ENCODE measurements at regions not wholly inside any gene's neighbourhood (a gene's known extent, or its start where the extent isn't known, plus 50 kb on each side); places are given as distances from the start of the nearest gene placed in this dataset.

DNA sequence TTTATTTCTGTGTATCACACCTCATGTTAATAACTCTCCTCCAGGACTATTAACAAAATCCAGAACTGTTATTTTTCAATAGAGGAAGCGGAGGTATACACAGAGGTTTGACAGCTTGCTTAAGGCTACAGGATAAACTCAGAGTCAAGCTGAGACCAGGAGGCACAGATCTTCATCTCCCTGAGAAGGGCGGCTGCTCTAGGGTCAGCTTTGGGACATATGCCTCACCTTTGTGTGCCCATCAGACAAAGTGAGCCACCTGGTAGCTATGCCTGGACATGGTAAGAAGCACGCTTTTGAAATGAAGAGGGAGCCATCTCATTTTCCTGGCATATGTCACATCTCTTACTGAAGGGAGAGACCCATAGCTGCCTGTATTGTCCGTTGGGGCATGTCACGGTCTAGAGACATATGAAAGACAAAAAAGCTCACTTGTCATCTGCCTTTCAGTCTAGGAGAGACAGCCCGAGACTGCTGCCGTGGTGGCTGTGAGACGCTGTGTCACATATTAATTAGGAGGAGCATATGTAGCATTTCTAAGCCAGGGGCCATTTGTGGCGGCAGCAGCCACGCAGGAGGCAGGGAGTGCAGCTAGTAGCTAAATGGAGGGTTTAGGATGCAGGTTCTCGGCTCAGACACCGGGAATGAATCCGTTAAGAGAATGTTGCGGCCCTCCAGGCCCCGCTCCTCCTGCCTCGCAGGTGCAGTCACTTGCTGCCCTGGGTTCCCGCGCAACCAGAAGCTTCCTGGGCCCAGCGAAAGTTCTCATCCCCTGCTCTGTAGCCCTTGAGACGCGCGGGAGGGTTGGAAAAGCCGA lies 161.3 kb upstream of the C1orf21 start:
- DNase-seq (no peak), ATAC-seq (no peak)
- Histone ChIP-seq H3K9me3 (ENCODE audit: control insufficient read depth, insufficient read depth, low read length) (no peaks in the 10 kb centered on the region), H3K27me3 (ENCODE audit: control insufficient read depth, insufficient read depth, low read length) (no peaks in the 10 kb centered on the region), H3K4me1 (ENCODE audit: control insufficient read depth, insufficient read depth, low read length) (no peaks in the 10 kb centered on the region), H3K27ac (ENCODE audit: low read length) (no peak overlapping the region), H3K36me3 (ENCODE audit: control insufficient read depth, insufficient read depth, low read length) (no peaks in the 10 kb centered on the region), H3K4me3 (ENCODE audit: low read length) (no peak overlapping the region)
- TF ChIP-seq, protein P1, sequence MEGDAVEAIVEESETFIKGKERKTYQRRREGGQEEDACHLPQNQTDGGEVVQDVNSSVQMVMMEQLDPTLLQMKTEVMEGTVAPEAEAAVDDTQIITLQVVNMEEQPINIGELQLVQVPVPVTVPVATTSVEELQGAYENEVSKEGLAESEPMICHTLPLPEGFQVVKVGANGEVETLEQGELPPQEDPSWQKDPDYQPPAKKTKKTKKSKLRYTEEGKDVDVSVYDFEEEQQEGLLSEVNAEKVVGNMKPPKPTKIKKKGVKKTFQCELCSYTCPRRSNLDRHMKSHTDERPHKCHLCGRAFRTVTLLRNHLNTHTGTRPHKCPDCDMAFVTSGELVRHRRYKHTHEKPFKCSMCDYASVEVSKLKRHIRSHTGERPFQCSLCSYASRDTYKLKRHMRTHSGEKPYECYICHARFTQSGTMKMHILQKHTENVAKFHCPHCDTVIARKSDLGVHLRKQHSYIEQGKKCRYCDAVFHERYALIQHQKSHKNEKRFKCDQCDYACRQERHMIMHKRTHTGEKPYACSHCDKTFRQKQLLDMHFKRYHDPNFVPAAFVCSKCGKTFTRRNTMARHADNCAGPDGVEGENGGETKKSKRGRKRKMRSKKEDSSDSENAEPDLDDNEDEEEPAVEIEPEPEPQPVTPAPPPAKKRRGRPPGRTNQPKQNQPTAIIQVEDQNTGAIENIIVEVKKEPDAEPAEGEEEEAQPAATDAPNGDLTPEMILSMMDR (IDR thresholded peaks at IDR 0.05) = no peak
- Mint-ChIP-seq H3K4me1 (peaks cover 0 to 5% of the 10 kb centered on the region in 2 donors), H3K4me3 (no peak overlapping the region), H3K27ac (no peak overlapping the region), H3K9me3 (no peaks in the 10 kb centered on the region), H3K36me3 (no peaks in the 10 kb centered on the region), H3K27me3 (ENCODE audit: low read depth in 2 of 2) (peaks cover 0 to 3% of the 10 kb centered on the region in 2 donors)
- intact Hi-C loops (cut with micrococcal nuclease) = no loop called here
- WGBS (ENCODE audit: insufficient coverage) = 93% methylated on average over 23 of the region's 23 CpGs

DNA sequence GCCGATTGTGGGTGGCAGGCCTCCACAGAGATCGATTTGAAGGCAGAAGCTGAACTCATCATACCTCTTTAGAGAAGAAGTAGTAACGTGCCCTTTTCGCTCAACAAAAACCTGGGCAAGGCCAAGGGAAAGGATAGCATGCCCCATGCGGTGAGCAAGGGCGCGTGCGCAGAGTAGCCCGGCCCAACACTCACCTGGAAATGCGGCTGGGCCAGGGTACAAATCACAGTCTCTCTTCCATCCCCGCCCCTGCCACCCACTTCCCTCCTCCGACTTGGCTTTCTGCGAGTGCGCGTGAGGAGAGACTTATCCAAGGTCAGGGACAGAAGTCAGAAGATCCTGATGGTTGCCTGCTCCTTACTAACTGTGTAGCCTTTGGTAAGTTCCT lies 160.7 kb upstream of the C1orf21 start:
- peaks cover 0 to 5% of the 10 kb centered on the region in 2 donors for H3K4me1 Mint-ChIP-seq
- H3K4me3 Mint-ChIP-seq = no peak overlapping the region
- Histone ChIP-seq H3K27ac (ENCODE audit: low read length) (no peak overlapping the region), H3K27me3 (ENCODE audit: control insufficient read depth, insufficient read depth, low read length) (no peaks in the 10 kb centered on the region), H3K36me3 (ENCODE audit: control insufficient read depth, insufficient read depth, low read length) (no peaks in the 10 kb centered on the region), H3K4me3 (ENCODE audit: low read length) (no peak overlapping the region), H3K4me1 (ENCODE audit: control insufficient read depth, insufficient read depth, low read length) (no peaks in the 10 kb centered on the region), H3K9me3 (ENCODE audit: control insufficient read depth, insufficient read depth, low read length) (no peaks in the 10 kb centered on the region)
- peaks cover 0 to 3% of the 10 kb centered on the region in 2 donors for H3K27me3 Mint-ChIP-seq (ENCODE audit: low read depth in 2 of 2)
- no peak for DNase-seq
- ATAC-seq = no peak
- TF ChIP-seq, protein P1 (IDR thresholded peaks at IDR 0.05) = no peak
- no peaks in the 10 kb centered on the region for H3K9me3 Mint-ChIP-seq
- 95% methylated on average over 15 of the region's 15 CpGs for WGBS (ENCODE audit: insufficient coverage)
- no peaks in the 10 kb centered on the region for H3K36me3 Mint-ChIP-seq
- intact Hi-C loops (cut with micrococcal nuclease) = no loop called here
- no peak overlapping the region for H3K27ac Mint-ChIP-seq

DNA sequence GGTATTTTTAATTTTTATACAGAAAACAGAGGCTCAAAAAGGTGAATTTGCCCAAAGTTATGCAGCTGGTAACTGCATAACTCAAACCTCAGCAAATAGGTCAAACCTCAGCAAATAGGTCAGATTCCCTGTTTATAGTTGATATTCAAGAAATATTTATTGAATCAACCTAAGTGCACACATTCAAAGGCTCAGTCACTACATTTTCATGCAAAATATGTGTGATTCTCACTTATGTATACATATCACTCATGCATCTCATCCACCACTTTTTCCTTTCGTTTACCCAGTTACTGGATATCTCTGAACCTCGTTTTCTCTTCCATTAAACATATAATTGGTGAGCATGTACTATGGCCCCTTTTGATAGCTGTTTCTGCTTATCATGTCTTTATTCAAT lies 158.3 kb upstream of the C1orf21 start:
- Mint-ChIP-seq H3K4me1 (no peaks in the 10 kb centered on the region), H3K27me3 (ENCODE audit: low read depth in 2 of 2) (peaks cover 9 to 12% of the 10 kb centered on the region in 2 donors), H3K36me3 (no peaks in the 10 kb centered on the region), H3K27ac (no peak overlapping the region), H3K9me3 (no peaks in the 10 kb centered on the region), H3K4me3 (no peak overlapping the region)
- Histone ChIP-seq H3K27me3 (ENCODE audit: control insufficient read depth, insufficient read depth, low read length) (no peaks in the 10 kb centered on the region), H3K4me1 (ENCODE audit: control insufficient read depth, insufficient read depth, low read length) (no peaks in the 10 kb centered on the region), H3K9me3 (ENCODE audit: control insufficient read depth, insufficient read depth, low read length) (no peaks in the 10 kb centered on the region), H3K4me3 (ENCODE audit: low read length) (no peak overlapping the region), H3K27ac (ENCODE audit: low read length) (no peak overlapping the region), H3K36me3 (ENCODE audit: control insufficient read depth, insufficient read depth, low read length) (no peaks in the 10 kb centered on the region)
- no peak for DNase-seq
- ATAC-seq = no peak
- intact Hi-C loops (cut with micrococcal nuclease) = no loop called here
- WGBS (ENCODE audit: insufficient coverage) = 86% methylated on average over 2 of the region's 2 CpGs
- TF ChIP-seq, protein P1 (IDR thresholded peaks at IDR 0.05) = no peak

DNA sequence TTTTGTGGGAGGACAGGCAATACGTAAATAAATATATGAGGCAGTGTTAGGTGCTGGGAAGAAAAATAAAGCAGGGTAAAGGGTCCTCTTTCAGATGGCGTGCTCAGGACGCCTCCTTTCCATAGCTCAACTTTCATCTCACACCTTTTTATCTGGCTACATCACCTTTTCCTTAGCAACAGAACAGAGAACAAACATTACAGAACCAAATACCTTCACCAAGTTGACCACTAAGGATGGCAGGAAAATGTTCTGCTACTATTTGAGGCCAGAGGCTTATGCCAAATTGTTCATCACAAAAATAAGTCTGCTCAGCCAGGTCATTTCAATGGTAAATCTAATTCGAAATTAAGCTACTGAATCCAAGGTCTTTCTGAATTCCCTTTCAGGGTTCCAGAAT lies 149.2 kb upstream of the C1orf21 start:
- H3K4me3 Mint-ChIP-seq = no peak overlapping the region
- H3K27me3 ChIP-seq (ENCODE audit: control insufficient read depth, insufficient read depth, low read length) = no peaks in the 10 kb centered on the region
- peaks cover 0 to under 1% of the 10 kb centered on the region in 2 donors for H3K4me1 Mint-ChIP-seq
- TF ChIP-seq, protein P1 (IDR thresholded peaks at IDR 0.05) = no peak
- no peak overlapping the region for H3K27ac Mint-ChIP-seq
- H3K27ac ChIP-seq (ENCODE audit: low read length) = no peak overlapping the region
- no peaks in the 10 kb centered on the region for H3K9me3 ChIP-seq (ENCODE audit: control insufficient read depth, insufficient read depth, low read length)
- H3K4me3 ChIP-seq (ENCODE audit: low read length) = no peak overlapping the region
- DNase-seq (no peak), ATAC-seq (no peak)
- H3K36me3 ChIP-seq (ENCODE audit: control insufficient read depth, insufficient read depth, low read length) = no peaks in the 10 kb centered on the region
- H3K4me1 ChIP-seq (ENCODE audit: control insufficient read depth, insufficient read depth, low read length) = no peaks in the 10 kb centered on the region
- intact Hi-C loops (cut with micrococcal nuclease) = no loop called here
- H3K9me3 Mint-ChIP-seq = no peaks in the 10 kb centered on the region
- H3K27me3 Mint-ChIP-seq (ENCODE audit: low read depth in 2 of 2) = peaks cover 8 to 16% of the 10 kb centered on the region in 2 donors
- WGBS (ENCODE audit: insufficient coverage) = 69% methylated on average over 4 of the region's 4 CpGs
- H3K36me3 Mint-ChIP-seq = no peaks in the 10 kb centered on the region

All from natural killer cell (primary cell).